ENCODE measurements at regions not wholly inside any gene's neighbourhood (a gene's known extent, or its start where the extent isn't known, plus 50 kb on each side); places are given as distances from the start of the nearest gene placed in this dataset.

- no peak overlapping the region for H2AFZ ChIP-seq (ENCODE audit: low read length)
- H3K36me3 Mint-ChIP-seq (ENCODE audit: insufficient read depth in 1 of 3, low read depth in 3 of 3), result no peaks in the 10 kb centered on the region
Observed at GRCh38 chr12:98110536-98110935, 404.9 kb upstream of the TMPO start.

More at GRCh38 chr12:98110536-98110935, 404.9 kb upstream of the TMPO start:
- no peak overlapping the region for H2BK15ac ChIP-seq (ENCODE audit: low read depth, low read length)
- no peak overlapping the region for H3K18ac ChIP-seq (ENCODE audit: insufficient read length, low read depth, low read length)
- no peak overlapping the region for H3K23ac ChIP-seq (ENCODE audit: insufficient read length, low read depth, low read length)
- H2BK5ac ChIP-seq (ENCODE audit: insufficient read length, low read length), result no peak overlapping the region
- no peak for DNase-seq
- TF ChIP-seq CTCF (conservative IDR thresholded peaks at IDR 0.05), result no peak
- H3K14ac ChIP-seq (ENCODE audit: insufficient read depth, low read length), result no peak overlapping the region
- no peaks in the 10 kb centered on the region for H3K79me2 ChIP-seq (ENCODE audit: insufficient read depth, low read length)
- H2AK5ac ChIP-seq (ENCODE audit: insufficient read length, low read length), result no peak overlapping the region
- no peaks in the 10 kb centered on the region for H3K79me1 ChIP-seq (ENCODE audit: insufficient read depth, low read depth, low read length, poor library complexity, severe bottlenecking)
- Mint-ChIP-seq H3K9me3 (no peaks in the 10 kb centered on the region), H3K4me3 (no peak overlapping the region), H3K27ac (no peak overlapping the region; a peak in 2 of 7 replicates), H3K4me1 (peaks cover 17 to 23% of the 10 kb centered on the region in 2 experiments), H3K27me3 (ENCODE audit: low read depth) (no peaks in the 10 kb centered on the region)
- no peak overlapping the region for H3K4ac ChIP-seq (ENCODE audit: low read depth, low read length)
- no peak overlapping the region for H3K56ac ChIP-seq (ENCODE audit: insufficient read length, low read depth, low read length)
- WGBS (ENCODE audit: extremely low coverage, insufficient read length, low lambda C conversion rate), result no CpG with 5 or more reads among the region's 8 CpGs
- no peak overlapping the region for H3K4me2 ChIP-seq (ENCODE audit: insufficient read depth, insufficient read length, low read length)
- no peaks in the 10 kb centered on the region for H3K27me3 ChIP-seq (ENCODE audit: insufficient read depth, low read length)
- no peaks in the 10 kb centered on the region for H3K23me2 ChIP-seq (ENCODE audit: insufficient read length, low read depth, low read length, poor library complexity, severe bottlenecking)
- H3T11ph ChIP-seq (ENCODE audit: low read length), result no peak overlapping the region
- no peak overlapping the region for H3K9ac ChIP-seq (ENCODE audit: extremely low read depth, insufficient read length, low read length)
- no peak overlapping the region for H2BK12ac ChIP-seq (ENCODE audit: insufficient read length, low read depth, low read length)
- H2BK120ac ChIP-seq (ENCODE audit: low read depth, low read length, poor library complexity, severe bottlenecking), result no peak overlapping the region
- no peak overlapping the region for H4K91ac ChIP-seq (ENCODE audit: insufficient read length, low read depth, low read length)
- H4K5ac ChIP-seq (ENCODE audit: insufficient read length, low read depth, low read length), result no peak overlapping the region
- H3K9me3 ChIP-seq (ENCODE audit: control insufficient read depth, low read depth, low read length), result no peaks in the 10 kb centered on the region
- H3K27ac ChIP-seq (ENCODE audit: insufficient read length, low read depth, low read length), result no peak overlapping the region
- no peaks in the 10 kb centered on the region for H4K20me1 ChIP-seq (ENCODE audit: control insufficient read depth, insufficient read depth, insufficient read length)
- H3K4me1 ChIP-seq (ENCODE audit: insufficient read depth, low read length), result no peaks in the 10 kb centered on the region
- no peak overlapping the region for H2BK20ac ChIP-seq (ENCODE audit: low read depth, low read length, poor library complexity, severe bottlenecking)
- no peak overlapping the region for H4K8ac ChIP-seq (replicated peaks; ENCODE audit: insufficient read length, low read depth, low read length)

Data from H9 (cell line).